ENCODE measurements at regions not wholly inside any gene's neighbourhood (a gene's known extent, or its start where the extent isn't known, plus 50 kb on each side); places are given as distances from the start of the nearest gene placed in this dataset.

DNA sequence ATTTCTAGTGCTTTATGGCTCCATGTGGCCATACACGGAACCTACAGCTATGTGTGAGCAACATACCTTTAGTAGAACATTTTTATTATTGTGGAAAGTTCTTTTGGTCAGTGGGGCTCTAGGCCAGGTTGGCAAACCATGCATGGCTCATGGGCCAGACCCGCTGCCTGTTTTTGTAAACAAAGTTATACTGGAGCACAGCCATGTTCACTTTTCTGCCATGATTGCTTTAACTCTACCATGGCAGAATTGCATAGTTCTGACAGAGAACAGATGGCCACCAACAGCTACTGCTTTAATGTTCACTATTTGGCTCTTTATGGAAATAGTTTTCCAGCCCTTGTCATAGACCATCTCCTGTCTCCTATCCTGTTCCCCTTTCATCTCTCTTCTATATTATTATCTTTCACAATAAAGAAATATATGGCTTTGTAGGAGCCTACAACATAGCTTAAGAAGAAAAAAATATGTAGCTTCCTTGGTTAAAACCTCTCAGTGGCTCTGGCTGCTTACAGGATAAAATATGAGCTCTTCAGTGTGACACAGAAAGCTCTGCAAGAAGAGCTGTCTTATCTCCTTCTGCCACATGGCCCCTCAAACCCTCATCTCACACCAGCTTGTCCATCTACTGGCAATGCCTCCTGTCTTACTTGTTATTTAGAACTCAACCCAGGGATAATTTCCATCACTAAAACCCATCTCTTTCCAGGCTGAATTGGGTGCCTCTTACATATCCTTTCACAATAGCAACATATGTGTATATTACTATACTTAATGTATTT is 54.6 kb upstream of the RWDD3 start:
- TF ChIP-seq CTCF (IDR thresholded peaks at IDR 0.05; ENCODE audit: low read depth, low read length, missing input control) (no peak), RAD21 (IDR thresholded peaks at IDR 0.05) (no peak)
- TF ChIP-seq, protein P1, sequence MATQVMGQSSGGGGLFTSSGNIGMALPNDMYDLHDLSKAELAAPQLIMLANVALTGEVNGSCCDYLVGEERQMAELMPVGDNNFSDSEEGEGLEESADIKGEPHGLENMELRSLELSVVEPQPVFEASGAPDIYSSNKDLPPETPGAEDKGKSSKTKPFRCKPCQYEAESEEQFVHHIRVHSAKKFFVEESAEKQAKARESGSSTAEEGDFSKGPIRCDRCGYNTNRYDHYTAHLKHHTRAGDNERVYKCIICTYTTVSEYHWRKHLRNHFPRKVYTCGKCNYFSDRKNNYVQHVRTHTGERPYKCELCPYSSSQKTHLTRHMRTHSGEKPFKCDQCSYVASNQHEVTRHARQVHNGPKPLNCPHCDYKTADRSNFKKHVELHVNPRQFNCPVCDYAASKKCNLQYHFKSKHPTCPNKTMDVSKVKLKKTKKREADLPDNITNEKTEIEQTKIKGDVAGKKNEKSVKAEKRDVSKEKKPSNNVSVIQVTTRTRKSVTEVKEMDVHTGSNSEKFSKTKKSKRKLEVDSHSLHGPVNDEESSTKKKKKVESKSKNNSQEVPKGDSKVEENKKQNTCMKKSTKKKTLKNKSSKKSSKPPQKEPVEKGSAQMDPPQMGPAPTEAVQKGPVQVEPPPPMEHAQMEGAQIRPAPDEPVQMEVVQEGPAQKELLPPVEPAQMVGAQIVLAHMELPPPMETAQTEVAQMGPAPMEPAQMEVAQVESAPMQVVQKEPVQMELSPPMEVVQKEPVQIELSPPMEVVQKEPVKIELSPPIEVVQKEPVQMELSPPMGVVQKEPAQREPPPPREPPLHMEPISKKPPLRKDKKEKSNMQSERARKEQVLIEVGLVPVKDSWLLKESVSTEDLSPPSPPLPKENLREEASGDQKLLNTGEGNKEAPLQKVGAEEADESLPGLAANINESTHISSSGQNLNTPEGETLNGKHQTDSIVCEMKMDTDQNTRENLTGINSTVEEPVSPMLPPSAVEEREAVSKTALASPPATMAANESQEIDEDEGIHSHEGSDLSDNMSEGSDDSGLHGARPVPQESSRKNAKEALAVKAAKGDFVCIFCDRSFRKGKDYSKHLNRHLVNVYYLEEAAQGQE (IDR thresholded peaks at IDR 0.05): no peak

Data from liver (tissue), 3 donors.